ENCODE measurements at regions not wholly inside any gene's neighbourhood (a gene's known extent, or its start where the extent isn't known, plus 50 kb on each side); places are given as distances from the start of the nearest gene placed in this dataset.

GRCh38 chr2:149832324-149832723 lies 244.7 kb upstream of the MMADHC start:
- no peak overlapping the region for H2BK5ac ChIP-seq (ENCODE audit: insufficient read length, low read length)
- H3K23ac ChIP-seq (ENCODE audit: insufficient read length, low read depth, low read length): no peak overlapping the region
- no peak for DNase-seq
- H3K27ac Mint-ChIP-seq: no peak overlapping the region
- no peak overlapping the region for H2AK5ac ChIP-seq (ENCODE audit: insufficient read length, low read length)
- H2BK120ac ChIP-seq (ENCODE audit: low read depth, low read length, poor library complexity, severe bottlenecking): no peak overlapping the region
- no peak overlapping the region for H4K91ac ChIP-seq (ENCODE audit: insufficient read length, low read depth, low read length)
- no peak overlapping the region for H2BK15ac ChIP-seq (ENCODE audit: low read depth, low read length)
- H3K27me3 Mint-ChIP-seq (ENCODE audit: low read depth): no peaks in the 10 kb centered on the region
- no peaks in the 10 kb centered on the region for H3K27me3 ChIP-seq (ENCODE audit: insufficient read depth, low read length)
- no peak for TF ChIP-seq CTCF (conservative IDR thresholded peaks at IDR 0.05)
- no peak overlapping the region for H3K4me2 ChIP-seq (ENCODE audit: insufficient read depth, insufficient read length, low read length)
- H3K23me2 ChIP-seq (ENCODE audit: insufficient read length, low read depth, low read length, poor library complexity, severe bottlenecking): no peaks in the 10 kb centered on the region
- H3K14ac ChIP-seq (ENCODE audit: insufficient read depth, low read length): no peak overlapping the region
- no peak overlapping the region for H4K5ac ChIP-seq (ENCODE audit: insufficient read length, low read depth, low read length)
- peaks cover 0 to 4% (median 3%) of the 10 kb centered on the region in 3 experiments; a peak in 2 of 7 replicates for H3K36me3 Mint-ChIP-seq (ENCODE audit: insufficient read depth in 1 of 3, low read depth in 3 of 3)
- no peak overlapping the region for H3K4ac ChIP-seq (ENCODE audit: low read depth, low read length)
- H2AFZ ChIP-seq (ENCODE audit: low read length): no peak overlapping the region
- no peaks in the 10 kb centered on the region for H3K79me2 ChIP-seq (ENCODE audit: insufficient read depth, low read length)
- no peak overlapping the region for H3T11ph ChIP-seq (ENCODE audit: low read length)
- no peak overlapping the region for H4K8ac ChIP-seq (replicated peaks; ENCODE audit: insufficient read length, low read depth, low read length)
- H2BK20ac ChIP-seq (ENCODE audit: low read depth, low read length, poor library complexity, severe bottlenecking): no peak overlapping the region
- no peaks in the 10 kb centered on the region for H3K9me3 ChIP-seq (ENCODE audit: control insufficient read depth, low read depth, low read length)
- H3K9ac ChIP-seq (ENCODE audit: extremely low read depth, insufficient read length, low read length): no peak overlapping the region
- peaks cover 6% of the 10 kb centered on the region in 2 experiments for H3K4me1 Mint-ChIP-seq
- peaks cover 5 to 6% of the 10 kb centered on the region in 2 experiments; a peak in 3 of 5 replicates for H3K9me3 Mint-ChIP-seq
- no CpG with 5 or more reads among the region's 2 CpGs for WGBS (ENCODE audit: extremely low coverage, insufficient read length, low lambda C conversion rate)
- peaks cover 2% of the 10 kb centered on the region; the same call in 1 of the 2 replicates for H3K4me1 ChIP-seq (ENCODE audit: insufficient read depth, low read length)
- H3K4me3 Mint-ChIP-seq: no peak overlapping the region
- no peaks in the 10 kb centered on the region for H3K79me1 ChIP-seq (ENCODE audit: insufficient read depth, low read depth, low read length, poor library complexity, severe bottlenecking)
- H3K56ac ChIP-seq (ENCODE audit: insufficient read length, low read depth, low read length): no peak overlapping the region
- no peak overlapping the region for H3K27ac ChIP-seq (ENCODE audit: insufficient read length, low read depth, low read length)
- no peak overlapping the region for H2BK12ac ChIP-seq (ENCODE audit: insufficient read length, low read depth, low read length)
- no peaks in the 10 kb centered on the region for H4K20me1 ChIP-seq (ENCODE audit: control insufficient read depth, insufficient read depth, insufficient read length)
- H3K18ac ChIP-seq (ENCODE audit: insufficient read length, low read depth, low read length): no peak overlapping the region
